ENCODE measurements at regions not wholly inside any gene's neighbourhood (a gene's known extent, or its start where the extent isn't known, plus 50 kb on each side); places are given as distances from the start of the nearest gene placed in this dataset.

DNA sequence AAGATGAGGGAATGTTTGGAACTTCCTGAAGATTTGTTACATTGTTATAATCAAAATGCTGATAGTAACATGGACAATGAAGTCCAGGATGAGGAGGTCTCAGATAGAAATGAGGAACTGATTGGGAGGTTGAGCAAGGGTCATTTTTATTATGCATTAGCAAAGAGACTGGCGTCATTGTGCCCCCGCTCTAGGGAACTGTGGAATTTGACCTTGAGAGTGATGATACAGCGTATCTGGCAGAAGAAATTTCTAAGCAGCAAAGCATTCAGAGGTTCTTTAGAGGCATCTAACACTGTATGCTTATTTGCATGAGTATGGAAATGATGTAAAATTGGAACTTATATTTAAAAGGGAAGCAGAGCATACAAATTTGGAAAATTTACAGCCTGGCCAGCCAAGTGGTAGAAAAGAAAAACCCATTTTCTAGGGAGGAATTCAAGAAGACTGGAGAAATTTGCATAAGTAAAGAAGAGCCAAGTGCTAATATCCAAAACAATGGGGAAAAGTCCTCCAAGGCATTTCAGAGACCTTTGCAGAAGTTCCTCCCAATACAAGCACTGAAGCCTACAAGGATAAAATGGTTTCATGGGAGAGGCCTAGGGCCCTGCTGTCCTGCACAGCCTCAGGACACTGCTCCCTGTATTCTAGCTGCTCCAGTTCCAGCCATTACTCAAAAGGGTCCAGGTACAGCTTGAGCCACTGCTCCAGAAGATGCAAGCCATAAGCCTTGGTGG lies 483.0 kb upstream of the NDST4 start:
- H3K4me3 ChIP-seq, result no peak overlapping the region
- DNase-seq (ENCODE audit: low read depth in 1 of 2, low spot score in 1 of 2), result no peak

DNA sequence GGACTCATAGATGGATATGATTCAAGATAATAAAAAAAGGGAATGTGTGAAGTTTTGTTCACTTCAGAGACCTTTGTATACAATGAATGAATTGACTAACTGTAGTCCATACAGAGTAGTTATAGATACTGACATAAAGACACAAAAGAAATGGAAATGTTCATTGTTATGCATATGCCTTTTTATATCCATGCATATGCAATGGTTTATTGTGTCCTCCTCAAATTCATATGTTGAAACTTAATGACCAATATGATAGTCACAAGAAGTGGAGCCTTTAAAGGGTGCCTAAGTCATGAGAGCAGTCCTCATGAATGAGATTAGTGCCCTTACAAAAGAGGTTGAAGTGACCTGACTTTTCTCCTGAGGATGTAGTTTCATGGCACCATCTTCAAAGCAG lies 467.5 kb upstream of the NDST4 start:
- Histone ChIP-seq H3K4me3 (no peak overlapping the region), H3K36me3 (no peaks in the 10 kb centered on the region), H3K4me1 (ENCODE audit: low read depth) (no peaks in the 10 kb centered on the region), H3K9me3 (ENCODE audit: low read depth) (no peaks in the 10 kb centered on the region), H3K27me3 (no peaks in the 10 kb centered on the region), H3K27ac (no peak overlapping the region)
- no peak for DNase-seq (ENCODE audit: low read depth in 1 of 2, low spot score in 1 of 2)
- TF ChIP-seq, protein P1, sequence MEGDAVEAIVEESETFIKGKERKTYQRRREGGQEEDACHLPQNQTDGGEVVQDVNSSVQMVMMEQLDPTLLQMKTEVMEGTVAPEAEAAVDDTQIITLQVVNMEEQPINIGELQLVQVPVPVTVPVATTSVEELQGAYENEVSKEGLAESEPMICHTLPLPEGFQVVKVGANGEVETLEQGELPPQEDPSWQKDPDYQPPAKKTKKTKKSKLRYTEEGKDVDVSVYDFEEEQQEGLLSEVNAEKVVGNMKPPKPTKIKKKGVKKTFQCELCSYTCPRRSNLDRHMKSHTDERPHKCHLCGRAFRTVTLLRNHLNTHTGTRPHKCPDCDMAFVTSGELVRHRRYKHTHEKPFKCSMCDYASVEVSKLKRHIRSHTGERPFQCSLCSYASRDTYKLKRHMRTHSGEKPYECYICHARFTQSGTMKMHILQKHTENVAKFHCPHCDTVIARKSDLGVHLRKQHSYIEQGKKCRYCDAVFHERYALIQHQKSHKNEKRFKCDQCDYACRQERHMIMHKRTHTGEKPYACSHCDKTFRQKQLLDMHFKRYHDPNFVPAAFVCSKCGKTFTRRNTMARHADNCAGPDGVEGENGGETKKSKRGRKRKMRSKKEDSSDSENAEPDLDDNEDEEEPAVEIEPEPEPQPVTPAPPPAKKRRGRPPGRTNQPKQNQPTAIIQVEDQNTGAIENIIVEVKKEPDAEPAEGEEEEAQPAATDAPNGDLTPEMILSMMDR (IDR thresholded peaks at IDR 0.05; ENCODE audit: low read depth, low read length), result no peak

More for the DNA sequence above, 483.0 kb upstream of the NDST4 start:
- H3K27me3 ChIP-seq, result no peaks in the 10 kb centered on the region
- TF ChIP-seq, protein P1 (IDR thresholded peaks at IDR 0.05; ENCODE audit: low read depth, low read length), result no peak
- H3K9me3 ChIP-seq (ENCODE audit: low read depth), result no peaks in the 10 kb centered on the region
- no peaks in the 10 kb centered on the region for H3K36me3 ChIP-seq
- no peaks in the 10 kb centered on the region for H3K4me1 ChIP-seq (ENCODE audit: low read depth)
- H3K27ac ChIP-seq, result no peak overlapping the region

DNA sequence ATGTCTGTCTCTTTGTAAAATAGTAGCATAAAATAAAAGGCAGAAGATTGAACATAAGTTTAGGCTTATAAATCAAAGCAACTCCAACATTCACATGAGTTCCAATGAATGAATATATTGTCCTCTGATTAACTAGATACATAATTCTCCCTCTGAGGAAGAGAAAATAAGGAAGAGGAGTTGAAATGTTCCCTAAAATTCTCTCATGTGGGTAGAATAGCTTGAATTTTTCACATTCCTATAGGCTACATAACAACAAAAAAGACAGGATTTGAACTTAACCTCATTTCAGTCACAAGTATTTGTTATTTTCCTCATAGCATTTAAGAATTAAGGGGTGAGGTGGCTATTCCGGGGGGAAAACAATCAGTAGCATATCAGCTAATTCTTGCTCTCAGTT lies 462.4 kb upstream of the NDST4 start:
- Histone ChIP-seq H3K9me3 (ENCODE audit: low read depth) (no peaks in the 10 kb centered on the region), H3K27ac (no peak overlapping the region), H3K4me1 (ENCODE audit: low read depth) (no peaks in the 10 kb centered on the region), H3K4me3 (no peak overlapping the region), H3K27me3 (no peaks in the 10 kb centered on the region), H3K36me3 (no peaks in the 10 kb centered on the region)
- TF ChIP-seq, protein P1 (IDR thresholded peaks at IDR 0.05; ENCODE audit: low read depth, low read length), result no peak
- no peak for DNase-seq (ENCODE audit: low read depth in 1 of 2, low spot score in 1 of 2)

DNA sequence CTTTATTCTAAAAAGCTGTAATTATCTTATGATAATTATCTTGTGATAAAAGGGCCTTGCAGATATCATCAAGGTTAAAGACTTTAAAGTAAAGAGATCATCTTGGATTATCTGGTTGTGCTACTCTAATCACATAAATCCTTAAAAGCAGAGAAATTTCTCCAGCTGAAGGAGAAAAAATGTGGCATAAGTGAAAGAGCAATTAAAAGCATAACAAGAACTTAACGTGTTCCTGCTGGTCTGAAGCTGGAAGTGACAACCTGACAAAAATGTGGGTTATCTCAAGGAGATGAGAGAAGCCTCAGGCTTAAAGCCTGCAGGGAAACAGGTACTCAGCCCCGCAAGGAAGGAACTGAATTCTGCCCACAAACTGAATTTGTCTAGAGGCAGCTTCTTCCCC lies 449.1 kb upstream of the NDST4 start:
- H3K4me1 ChIP-seq (ENCODE audit: low read depth), result no peaks in the 10 kb centered on the region
- H3K36me3 ChIP-seq, result no peaks in the 10 kb centered on the region
- TF ChIP-seq, protein P1 (IDR thresholded peaks at IDR 0.05; ENCODE audit: low read depth, low read length), result no peak
- no peaks in the 10 kb centered on the region for H3K9me3 ChIP-seq (ENCODE audit: low read depth)
- no peak overlapping the region for H3K4me3 ChIP-seq
- DNase-seq (ENCODE audit: low read depth in 1 of 2, low spot score in 1 of 2), result no peak
- H3K27me3 ChIP-seq, result no peaks in the 10 kb centered on the region
- no peak overlapping the region for H3K27ac ChIP-seq

DNA sequence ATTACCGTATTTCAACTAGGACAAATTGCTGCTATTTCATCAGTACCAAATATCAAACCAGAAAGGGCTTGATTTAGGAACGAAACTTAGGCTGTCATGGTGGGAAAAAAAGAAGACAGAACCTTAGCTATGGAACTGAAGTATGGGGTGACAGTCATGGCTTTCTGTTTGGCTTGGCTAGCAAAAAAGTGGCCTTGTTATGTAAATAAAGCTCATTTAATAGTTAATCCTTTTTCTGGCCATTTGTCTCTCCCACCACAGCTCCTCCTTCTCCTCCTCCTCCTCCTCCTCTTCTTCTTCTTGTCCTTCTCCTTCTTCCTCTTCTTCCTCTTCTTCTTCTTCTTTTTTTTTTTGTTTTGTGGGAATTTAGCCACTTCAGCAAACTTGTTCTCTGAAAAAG lies 434.7 kb upstream of the NDST4 start:
- H3K4me1 ChIP-seq (ENCODE audit: low read depth), result no peaks in the 10 kb centered on the region
- H3K27ac ChIP-seq, result no peak overlapping the region
- H3K9me3 ChIP-seq (ENCODE audit: low read depth), result no peaks in the 10 kb centered on the region
- no peak for DNase-seq (ENCODE audit: low read depth in 1 of 2, low spot score in 1 of 2)
- TF ChIP-seq, protein P1 (IDR thresholded peaks at IDR 0.05; ENCODE audit: low read depth, low read length), result no peak
- no peaks in the 10 kb centered on the region for H3K27me3 ChIP-seq
- H3K36me3 ChIP-seq, result no peaks in the 10 kb centered on the region
- no peak overlapping the region for H3K4me3 ChIP-seq
